Osteoblast (primary cell): ENCODE measurements at regions not wholly inside any gene's neighbourhood (a gene's known extent, or its start where the extent isn't known, plus 50 kb on each side); places are given as distances from the start of the nearest gene placed in this dataset.

Experiments used
- DNase-seq: peaks from one replicate; pipeline ENCODE4 v3.0.0; 2011; ENCODE audit warnings: low spot score, mixed read lengths; ENCODE audit not compliant: insufficient read length; ENCODE audit errors: missing footprints
- H2AFZ ChIP-seq: 2 replicates; pipeline ENCODE4 v1.6.0; 2011; ENCODE audit warnings: mild to moderate bottlenecking, low read length
- H3K27ac ChIP-seq: 2 replicates; pipeline ENCODE4 v1.5.1; 2011; ENCODE audit warnings: mild to moderate bottlenecking, low read depth, low read length, moderate library complexity
- H3K27me3 ChIP-seq: 2 replicates; pipeline ENCODE4 v1.6.0; 2012; ENCODE audit warnings: mild to moderate bottlenecking, control low read depth, inconsistent platforms, low read length, moderate library complexity; ENCODE audit not compliant: insufficient read depth
- H3K36me3 ChIP-seq: 2 replicates; pipeline ENCODE4 v1.5.1; 2011; ENCODE audit warnings: mild to moderate bottlenecking, low read length, control low read depth, moderate library complexity; ENCODE audit not compliant: insufficient read depth
- H3K4me1 ChIP-seq: 2 replicates; pipeline ENCODE4 v1.5.1; 2011; ENCODE audit warnings: mild to moderate bottlenecking, low read length, control low read depth, moderate library complexity; ENCODE audit not compliant: insufficient read depth
- H3K4me2 ChIP-seq: 2 replicates; pipeline ENCODE4 v1.6.0; 2011; ENCODE audit warnings: mild to moderate bottlenecking, low read length; ENCODE audit not compliant: insufficient read depth
- H3K4me3 ChIP-seq: fragments of 200-600 bp; sonication (generic); 3 replicates; pipeline ENCODE4 v1.5.1; 2012; ENCODE audit warnings: mild to moderate bottlenecking, low read length, inconsistent platforms; ENCODE audit not compliant: insufficient read depth
- H3K79me2 ChIP-seq: 2 replicates; pipeline ENCODE4 v1.6.0; 2012; ENCODE audit warnings: mild to moderate bottlenecking, low read length, control low read depth, inconsistent platforms; ENCODE audit not compliant: insufficient read depth
- H3K9me3 ChIP-seq: 2 replicates; pipeline ENCODE4 v1.5.1; 2011; ENCODE audit warnings: low read depth, low read length, control low read depth
- H4K20me1 ChIP-seq: 2 replicates; pipeline ENCODE4 v1.6.0; 2012; ENCODE audit warnings: mild to moderate bottlenecking, low read length, control low read depth; ENCODE audit not compliant: insufficient read depth
- CTCF ChIP-seq: IDR thresholded peaks from 2 replicates; pipeline ENCODE4 v1.5.1; 2011; ENCODE audit warnings: mild to moderate bottlenecking, low read depth, low read length, moderate library complexity; ENCODE audit errors: extremely low read depth

GRCh38 chr5:54844905-54845566 is 140.4 kb downstream of the ESM1 start:
- peak overlapping the region; percentile 4 for H3K27ac ChIP-seq
- peak; percentile 60 for TF ChIP-seq CTCF
- DNase-seq: peak; percentile 71
- peaks cover 11% of the 10 kb centered on the region for H3K4me1 ChIP-seq
- no peaks in the 10 kb centered on the region for H3K9me3 ChIP-seq
- peak overlapping the region; percentile 32 for H3K4me3 ChIP-seq
- H3K36me3 ChIP-seq: no peaks in the 10 kb centered on the region
- no peaks in the 10 kb centered on the region for H3K79me2 ChIP-seq
- H3K4me2 ChIP-seq: peak overlapping the region; percentile 67
- H2AFZ ChIP-seq: peak overlapping the region; percentile 17
- H4K20me1 ChIP-seq: no peaks in the 10 kb centered on the region
- H3K27me3 ChIP-seq: no peaks in the 10 kb centered on the region

- H3K4me1 ChIP-seq: peaks cover 11% of the 10 kb centered on the region
- H3K27ac ChIP-seq: no peak overlapping the region
- H3K4me2 ChIP-seq: peak overlapping the region; percentile 67
- no peak overlapping the region for H3K4me3 ChIP-seq
- no peaks in the 10 kb centered on the region for H3K79me2 ChIP-seq
- no peaks in the 10 kb centered on the region for H3K27me3 ChIP-seq
- H3K36me3 ChIP-seq: no peaks in the 10 kb centered on the region
- DNase-seq: no peak
- no peaks in the 10 kb centered on the region for H4K20me1 ChIP-seq
- H2AFZ ChIP-seq: peak overlapping the region; percentile 38
- TF ChIP-seq CTCF: no peak
- no peaks in the 10 kb centered on the region for H3K9me3 ChIP-seq
Measured at GRCh38 chr5:54844266-54844665, 141.1 kb downstream of the ESM1 start.

GRCh38 chr5:54841481-54841880 is 143.9 kb downstream of the ESM1 start:
- Histone ChIP-seq H3K27ac (no peak overlapping the region), H3K4me3 (no peak overlapping the region), H3K4me1 (peaks cover 13% of the 10 kb centered on the region), H2AFZ (no peak overlapping the region), H3K79me2 (no peaks in the 10 kb centered on the region), H3K27me3 (no peaks in the 10 kb centered on the region), H3K4me2 (no peak overlapping the region), H4K20me1 (no peaks in the 10 kb centered on the region), H3K9me3 (no peaks in the 10 kb centered on the region), H3K36me3 (no peaks in the 10 kb centered on the region)
- DNase-seq: no peak
- no peak for TF ChIP-seq CTCF

- H3K4me2 ChIP-seq: no peak overlapping the region
- H3K36me3 ChIP-seq: no peaks in the 10 kb centered on the region
- TF ChIP-seq CTCF: no peak
- no peak for DNase-seq
- H3K79me2 ChIP-seq: no peaks in the 10 kb centered on the region
- H3K27ac ChIP-seq: no peak overlapping the region
- H3K9me3 ChIP-seq: no peaks in the 10 kb centered on the region
- no peaks in the 10 kb centered on the region for H3K27me3 ChIP-seq
- H3K4me1 ChIP-seq: peaks cover 17% of the 10 kb centered on the region
- no peak overlapping the region for H3K4me3 ChIP-seq
- no peaks in the 10 kb centered on the region for H4K20me1 ChIP-seq
- H2AFZ ChIP-seq: no peak overlapping the region
Measured at GRCh38 chr5:54838843-54839242, 146.6 kb downstream of the ESM1 start.
